Lower leg skin (tissue), 4 donors: ENCODE measurements at regions not wholly inside any gene's neighbourhood (a gene's known extent, or its start where the extent isn't known, plus 50 kb on each side); places are given as distances from the start of the nearest gene placed in this dataset.

ENCODE experiments used
- DNase-seq, 2 donors: peaks; one replicate each; pipeline ENCODE4 v3.0.0-alpha.2; 2019; ENCODE audit warnings: low spot score in 2 of 2
- H3K4me3 ChIP-seq: fragments of 200-600 bp; sonication (generic); 2 replicates; pipeline ENCODE4 v1.5.1; 2017; ENCODE audit warnings: mild to moderate bottlenecking, low read depth; ENCODE audit not compliant: poor library complexity, severe bottlenecking
- CTCF ChIP-seq, 3 donors: fragments of 450-650 bp; IDR thresholded peaks; one replicate each; pipeline ENCODE4 v1.5.1; 2016; ENCODE audit warnings: antibody characterized with exemption in 3 of 3, mild to moderate bottlenecking in 3 of 3, moderate library complexity in 2 of 3
- POLR2A ChIP-seq, 2 donors: fragments of 450-650 bp; IDR thresholded peaks; one replicate each; pipeline ENCODE4 v1.6.1; 2016 to 2017; ENCODE audit warnings: antibody characterized with exemption in 2 of 2, mild to moderate bottlenecking in 1 of 2, moderate library complexity in 1 of 2
- WGBS, 2 donors: methylation state at CpG; one replicate each; pipeline ENCODE4 v1.1.5; 2018; 5-methylcytosine and 5-hydroxymethylcytosine counted together
- intact Hi-C: fragments of 100-400 bp; cut with DNase I; formaldehyde crosslinking; loops from one replicate; pipeline ENCODE4 v1.15.0; 2023; ENCODE audit warnings: low total_unique reads

DNA sequence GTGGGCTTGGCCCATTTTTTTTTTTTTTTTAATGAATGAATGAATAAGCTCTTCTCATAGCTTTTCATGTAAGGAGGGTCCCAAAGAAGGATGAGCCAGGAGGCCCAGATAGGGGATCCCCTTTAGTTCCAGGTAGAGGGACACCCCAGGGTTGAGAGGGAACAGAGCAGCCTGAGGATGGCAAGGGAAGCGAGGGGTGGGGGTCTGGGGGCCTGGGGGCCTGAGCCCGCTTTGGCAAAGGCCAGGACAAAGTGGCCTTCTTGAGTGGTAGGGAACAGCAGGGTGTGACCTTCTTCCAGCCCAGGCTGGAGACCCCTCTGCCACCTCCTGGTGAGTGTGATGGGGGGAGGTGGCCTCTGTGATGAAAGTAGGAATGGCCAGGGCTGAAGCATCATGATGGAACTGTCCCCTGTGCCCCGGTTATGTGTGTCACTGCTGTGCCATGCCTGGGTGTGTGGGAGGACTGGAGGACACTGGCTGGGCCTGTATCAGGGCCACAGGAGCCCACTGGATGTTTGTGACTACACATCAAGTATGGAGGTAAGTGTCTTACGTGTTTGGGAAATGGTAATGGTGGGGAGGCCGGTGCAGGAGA lies 263.5 kb upstream of the HDAC4 start:
- no peak overlapping the region for H3K4me3 ChIP-seq
- WGBS, 2 donors: 92 to 99% methylated on average over 5 of the region's 5 CpGs
- TF ChIP-seq POLR2A (IDR thresholded peaks at IDR 0.05): no peak
- no peak for TF ChIP-seq CTCF (IDR thresholded peaks at IDR 0.05)
- intact Hi-C loops: no loop called here
- DNase-seq: peak in 1 of 2 donors; percentile 74

- 94 to 99% methylated on average over 8 to 9 of the region's 9 CpGs for WGBS, 2 donors
- no peak overlapping the region for H3K4me3 ChIP-seq
- peak in 1 of 2 donors; percentile 40 for DNase-seq
- TF ChIP-seq CTCF (IDR thresholded peaks at IDR 0.05) (no peak), POLR2A (IDR thresholded peaks at IDR 0.05) (no peak)
- intact Hi-C loops: no loop called here
These were observed 262.6 kb upstream of the HDAC4 start for GRCh38 chr2:239663364-239663924.

DNA sequence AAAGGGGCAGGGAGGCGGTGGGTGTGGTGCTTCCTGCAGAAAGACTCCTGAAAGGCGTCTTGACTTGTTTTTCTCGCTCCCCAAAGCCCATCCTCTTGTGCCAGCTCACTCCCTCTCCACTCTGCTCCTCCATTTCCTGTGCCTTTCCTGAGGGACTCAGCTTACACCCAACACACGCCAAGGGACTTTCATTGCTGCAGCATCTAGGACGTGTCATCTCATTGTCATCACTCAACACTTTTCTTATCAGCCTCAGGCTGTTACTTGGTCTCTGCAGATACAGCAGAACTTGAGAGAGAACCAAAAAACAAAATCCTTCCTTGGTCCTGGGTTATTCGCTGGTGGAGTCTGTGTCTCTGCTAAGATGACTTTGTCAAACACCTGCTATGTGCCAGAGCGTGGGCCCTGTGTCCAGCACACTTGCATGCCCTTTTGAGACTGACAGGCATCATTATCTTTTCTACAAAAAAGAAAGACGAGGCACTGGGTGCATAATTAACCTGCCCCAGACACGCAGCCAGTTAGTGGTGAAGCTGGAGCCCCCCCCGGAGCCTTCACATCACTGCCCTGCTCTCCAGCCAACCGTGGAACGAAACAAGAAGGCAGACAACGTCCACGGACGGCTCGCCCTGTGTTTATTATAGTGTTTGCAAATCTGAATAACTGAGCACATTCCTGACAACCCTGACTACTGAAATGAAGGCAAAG lies 261.7 kb upstream of the HDAC4 start:
- 52 to 63% methylated on average over 16 of the region's 16 CpGs for WGBS, 2 donors

GRCh38 chr2:239661334-239662312 lies 260.8 kb upstream of the HDAC4 start:
- DNase-seq: peak in 1 of 2 donors; percentile 72
- intact Hi-C loops: no loop called here
- TF ChIP-seq CTCF (IDR thresholded peaks at IDR 0.05): no peak
- H3K4me3 ChIP-seq: no peak overlapping the region
- 31 to 41% methylated on average over 15 of the region's 15 CpGs for WGBS, 2 donors

More for the DNA sequence above, 261.7 kb upstream of the HDAC4 start:
- no peak overlapping the region for H3K4me3 ChIP-seq
- DNase-seq: peak in 1 of 2 donors; percentile 53
- intact Hi-C loops: no loop called here
- no peak for TF ChIP-seq POLR2A (IDR thresholded peaks at IDR 0.05)
- no peak for TF ChIP-seq CTCF (IDR thresholded peaks at IDR 0.05)

- intact Hi-C loops: no loop called here
- DNase-seq: peak; percentile 62 to 88
- H3K4me3 ChIP-seq: no peak overlapping the region
- 35 to 42% methylated on average over 24 of the region's 24 CpGs for WGBS, 2 donors
- TF ChIP-seq POLR2A (IDR thresholded peaks at IDR 0.05): no peak
These were observed 259.8 kb upstream of the HDAC4 start for GRCh38 chr2:239660390-239661230.
